ENCODE measurements at regions not wholly inside any gene's neighbourhood (a gene's known extent, or its start where the extent isn't known, plus 50 kb on each side); places are given as distances from the start of the nearest gene placed in this dataset.

DNA sequence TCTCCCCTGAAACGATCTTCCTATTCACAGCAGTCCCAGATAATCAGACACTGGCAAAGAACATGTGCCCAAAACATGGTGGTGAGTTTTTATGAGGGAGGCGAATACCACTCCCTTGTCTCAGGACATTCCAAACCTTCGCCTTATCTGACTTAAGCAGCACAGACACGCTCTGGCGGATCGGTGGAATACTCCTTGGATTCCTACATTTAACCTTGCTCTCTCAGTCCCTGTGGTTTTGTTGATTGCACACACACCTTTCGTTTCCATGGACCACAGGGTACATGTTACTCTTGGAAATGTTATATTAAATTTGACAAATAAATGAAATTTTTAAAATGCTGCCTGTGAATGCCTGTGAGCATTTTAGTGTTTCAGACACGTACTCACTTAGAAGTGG lies 87.8 kb upstream of the CPEB4 start:
- TF ChIP-seq TAF1 (IDR thresholded peaks at IDR 0.05; ENCODE audit: low read depth) (no peak), EP300 (IDR thresholded peaks at IDR 0.05; ENCODE audit: borderline replicate concordance) (no peak), TCF12 (IDR thresholded peaks at IDR 0.05; ENCODE audit: low read depth) (no peak), ZBTB7A (IDR thresholded peaks at IDR 0.05; ENCODE audit: low read depth) (no peak)

DNA sequence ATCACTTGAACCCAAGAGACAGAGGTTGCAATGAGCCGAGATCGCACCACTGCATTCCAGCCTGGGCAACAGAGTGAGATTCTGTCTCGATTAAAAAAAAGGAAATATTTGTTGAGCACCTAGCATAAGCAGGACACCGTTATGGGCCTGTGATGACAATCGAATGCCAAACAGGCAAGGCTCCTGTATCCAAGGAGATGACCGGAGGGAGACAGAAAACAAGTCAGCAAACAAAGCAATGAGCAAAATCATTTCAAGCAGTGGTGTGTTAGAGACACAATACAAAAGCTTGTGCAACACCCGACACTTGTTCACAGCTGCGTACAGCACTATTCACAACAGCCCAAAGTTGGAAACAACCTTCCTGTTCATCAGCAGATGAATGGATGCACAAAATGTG lies 87.1 kb upstream of the CPEB4 start:
- TF ChIP-seq EGR1 (IDR thresholded peaks at IDR 0.05) (no peak), ZBTB7A (IDR thresholded peaks at IDR 0.05; ENCODE audit: low read depth) (no peak)

DNA sequence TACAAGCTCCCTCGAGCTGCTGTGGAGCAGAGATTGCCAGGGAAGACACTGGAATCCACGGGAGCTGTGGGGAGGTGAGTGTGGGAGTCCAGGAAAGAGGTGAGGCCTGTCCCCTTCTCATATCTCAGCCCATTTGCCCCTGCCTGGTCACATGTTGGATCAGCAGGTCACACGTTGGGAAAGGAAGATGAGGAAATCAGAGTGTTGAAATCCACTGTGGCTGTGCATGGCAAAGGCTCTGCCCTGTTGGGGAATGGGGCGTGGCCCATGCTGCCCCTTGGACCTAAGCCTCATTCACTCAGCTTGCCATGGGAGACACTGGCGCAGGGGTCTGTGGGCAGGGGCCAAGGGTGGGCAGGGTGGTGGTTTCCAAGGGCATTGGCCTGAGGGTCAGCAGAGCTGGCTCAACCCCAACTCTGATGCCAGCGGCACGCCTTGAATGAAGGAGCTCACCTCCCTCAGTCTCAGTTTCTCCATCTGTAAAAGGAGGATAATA lies 85.4 kb upstream of the CPEB4 start:
- TF ChIP-seq, protein P1, sequence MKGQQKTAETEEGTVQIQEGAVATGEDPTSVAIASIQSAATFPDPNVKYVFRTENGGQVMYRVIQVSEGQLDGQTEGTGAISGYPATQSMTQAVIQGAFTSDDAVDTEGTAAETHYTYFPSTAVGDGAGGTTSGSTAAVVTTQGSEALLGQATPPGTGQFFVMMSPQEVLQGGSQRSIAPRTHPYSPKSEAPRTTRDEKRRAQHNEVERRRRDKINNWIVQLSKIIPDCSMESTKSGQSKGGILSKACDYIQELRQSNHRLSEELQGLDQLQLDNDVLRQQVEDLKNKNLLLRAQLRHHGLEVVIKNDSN (IDR thresholded peaks at IDR 0.05), result peak; percentile 23; the same call in 1 of the 2 replicates
- no peak for TF ChIP-seq ZBTB7A (IDR thresholded peaks at IDR 0.05; ENCODE audit: low read depth)
- TF ChIP-seq, protein P2, sequence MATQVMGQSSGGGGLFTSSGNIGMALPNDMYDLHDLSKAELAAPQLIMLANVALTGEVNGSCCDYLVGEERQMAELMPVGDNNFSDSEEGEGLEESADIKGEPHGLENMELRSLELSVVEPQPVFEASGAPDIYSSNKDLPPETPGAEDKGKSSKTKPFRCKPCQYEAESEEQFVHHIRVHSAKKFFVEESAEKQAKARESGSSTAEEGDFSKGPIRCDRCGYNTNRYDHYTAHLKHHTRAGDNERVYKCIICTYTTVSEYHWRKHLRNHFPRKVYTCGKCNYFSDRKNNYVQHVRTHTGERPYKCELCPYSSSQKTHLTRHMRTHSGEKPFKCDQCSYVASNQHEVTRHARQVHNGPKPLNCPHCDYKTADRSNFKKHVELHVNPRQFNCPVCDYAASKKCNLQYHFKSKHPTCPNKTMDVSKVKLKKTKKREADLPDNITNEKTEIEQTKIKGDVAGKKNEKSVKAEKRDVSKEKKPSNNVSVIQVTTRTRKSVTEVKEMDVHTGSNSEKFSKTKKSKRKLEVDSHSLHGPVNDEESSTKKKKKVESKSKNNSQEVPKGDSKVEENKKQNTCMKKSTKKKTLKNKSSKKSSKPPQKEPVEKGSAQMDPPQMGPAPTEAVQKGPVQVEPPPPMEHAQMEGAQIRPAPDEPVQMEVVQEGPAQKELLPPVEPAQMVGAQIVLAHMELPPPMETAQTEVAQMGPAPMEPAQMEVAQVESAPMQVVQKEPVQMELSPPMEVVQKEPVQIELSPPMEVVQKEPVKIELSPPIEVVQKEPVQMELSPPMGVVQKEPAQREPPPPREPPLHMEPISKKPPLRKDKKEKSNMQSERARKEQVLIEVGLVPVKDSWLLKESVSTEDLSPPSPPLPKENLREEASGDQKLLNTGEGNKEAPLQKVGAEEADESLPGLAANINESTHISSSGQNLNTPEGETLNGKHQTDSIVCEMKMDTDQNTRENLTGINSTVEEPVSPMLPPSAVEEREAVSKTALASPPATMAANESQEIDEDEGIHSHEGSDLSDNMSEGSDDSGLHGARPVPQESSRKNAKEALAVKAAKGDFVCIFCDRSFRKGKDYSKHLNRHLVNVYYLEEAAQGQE (IDR thresholded peaks at IDR 0.05; ENCODE audit: low read depth), result no peak
- TF ChIP-seq CEBPB (IDR thresholded peaks at IDR 0.05), result peak; percentile 67
- no peak for TF ChIP-seq CREB1 (IDR thresholded peaks at IDR 0.05; ENCODE audit: low read depth)
- TF ChIP-seq TAF1 (IDR thresholded peaks at IDR 0.05; ENCODE audit: low read depth), result no peak

DNA sequence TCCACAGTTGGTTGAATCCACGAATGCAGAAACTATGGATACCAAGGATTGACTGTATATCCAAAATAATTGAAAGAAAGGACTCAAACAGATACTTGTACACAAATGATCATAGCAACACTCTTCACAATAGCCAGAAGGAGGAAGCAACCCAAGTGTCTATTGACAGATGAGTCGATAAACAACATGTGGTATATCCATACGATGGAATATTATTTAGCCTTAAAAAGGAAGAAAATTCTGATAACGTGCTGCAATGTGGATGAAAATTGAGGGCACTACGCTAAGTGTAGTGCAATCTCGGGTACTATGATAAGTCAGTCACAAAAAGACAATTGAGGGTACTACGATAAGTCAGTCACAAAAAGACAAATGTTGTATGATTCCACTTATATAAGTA lies 83.6 kb upstream of the CPEB4 start:
- TF ChIP-seq, protein P1 (IDR thresholded peaks at IDR 0.05), result no peak
- TF ChIP-seq FOXM1 (IDR thresholded peaks at IDR 0.05; ENCODE audit: borderline replicate concordance, low read depth) (no peak), TCF12 (IDR thresholded peaks at IDR 0.05; ENCODE audit: low read depth) (no peak), NFIC (IDR thresholded peaks at IDR 0.05) (no peak), ZBTB7A (IDR thresholded peaks at IDR 0.05; ENCODE audit: low read depth) (no peak), CREB1 (IDR thresholded peaks at IDR 0.05; ENCODE audit: low read depth) (no peak), CEBPB (IDR thresholded peaks at IDR 0.05) (no peak), TAF1 (IDR thresholded peaks at IDR 0.05; ENCODE audit: low read depth) (no peak), YY1 (IDR thresholded peaks at IDR 0.05; ENCODE audit: low read depth) (no peak), EGR1 (IDR thresholded peaks at IDR 0.05) (no peak), RAD21 (IDR thresholded peaks at IDR 0.05; ENCODE audit: low read depth) (no peak)
- TF ChIP-seq, protein P3, sequence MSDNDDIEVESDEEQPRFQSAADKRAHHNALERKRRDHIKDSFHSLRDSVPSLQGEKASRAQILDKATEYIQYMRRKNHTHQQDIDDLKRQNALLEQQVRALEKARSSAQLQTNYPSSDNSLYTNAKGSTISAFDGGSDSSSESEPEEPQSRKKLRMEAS (IDR thresholded peaks at IDR 0.05), result no peak
- TF ChIP-seq, protein P2 (IDR thresholded peaks at IDR 0.05; ENCODE audit: low read depth), result no peak

DNA sequence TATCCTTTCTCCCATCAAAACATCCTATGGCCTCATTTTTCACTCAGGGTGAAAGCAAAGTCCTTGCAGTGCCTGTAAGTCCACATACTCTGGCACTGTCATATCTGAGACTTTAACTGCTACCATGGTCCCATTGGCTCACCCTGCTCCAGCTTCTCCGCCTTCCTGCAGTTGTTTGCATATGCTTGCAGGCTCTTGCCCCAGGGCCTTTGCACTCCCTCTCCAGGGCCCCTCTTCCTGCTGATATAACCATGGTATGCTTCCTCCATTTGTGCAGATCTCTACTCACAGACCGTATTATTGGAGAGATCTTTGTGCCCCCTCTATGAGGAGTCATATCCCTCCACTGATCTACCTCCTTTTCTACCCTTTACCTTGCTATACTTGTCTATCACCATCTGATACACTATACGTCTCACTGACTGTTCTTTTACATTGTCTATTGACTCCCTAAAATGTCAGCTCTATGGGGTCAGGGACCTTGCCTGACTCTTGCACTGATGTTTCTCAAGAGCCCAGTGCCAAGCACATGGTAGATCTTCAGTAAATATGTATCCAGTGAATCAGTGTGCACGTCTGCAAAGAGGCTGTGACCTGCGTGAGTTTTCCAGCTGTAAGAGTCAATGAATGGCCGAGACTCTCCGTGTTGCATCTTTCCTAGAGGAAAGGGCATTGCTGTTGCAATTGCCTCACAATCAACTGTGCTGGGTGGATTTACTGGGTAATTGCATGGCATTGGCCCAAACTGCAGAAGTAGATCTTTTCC lies 81.7 kb upstream of the CPEB4 start:
- no peak for TF ChIP-seq NFIC (IDR thresholded peaks at IDR 0.05)
- no peak for TF ChIP-seq YY1 (IDR thresholded peaks at IDR 0.05; ENCODE audit: low read depth)
- no peak for TF ChIP-seq TCF12 (IDR thresholded peaks at IDR 0.05; ENCODE audit: low read depth)
- no peak for TF ChIP-seq EGR1 (IDR thresholded peaks at IDR 0.05)
- TF ChIP-seq, protein P3 (IDR thresholded peaks at IDR 0.05), result no peak
- TF ChIP-seq TAF1 (IDR thresholded peaks at IDR 0.05; ENCODE audit: low read depth), result no peak
- no peak for TF ChIP-seq CEBPB (IDR thresholded peaks at IDR 0.05)
- TF ChIP-seq, protein P1 (IDR thresholded peaks at IDR 0.05), result no peak
- TF ChIP-seq, protein P2 (IDR thresholded peaks at IDR 0.05; ENCODE audit: low read depth), result no peak
- TF ChIP-seq RAD21 (IDR thresholded peaks at IDR 0.05; ENCODE audit: low read depth), result no peak
- no peak for TF ChIP-seq TEAD4 (IDR thresholded peaks at IDR 0.05)
- no peak for TF ChIP-seq FOXM1 (IDR thresholded peaks at IDR 0.05; ENCODE audit: borderline replicate concordance, low read depth)
- no peak for TF ChIP-seq CREB1 (IDR thresholded peaks at IDR 0.05; ENCODE audit: low read depth)
- TF ChIP-seq ZBTB7A (IDR thresholded peaks at IDR 0.05; ENCODE audit: low read depth), result no peak
- no peak for TF ChIP-seq EP300 (IDR thresholded peaks at IDR 0.05; ENCODE audit: borderline replicate concordance)
